SK-N-SH treated with all-trans-retinoic acid at 6 μM for 48 hours (cell line): ENCODE measurements at regions not wholly inside any gene's neighbourhood (a gene's known extent, or its start where the extent isn't known, plus 50 kb on each side); places are given as distances from the start of the nearest gene placed in this dataset.
A peak's percentile ranks its signal among the peaks of the same experiment; 100 is the strongest.

ENCODE experiments used
- ATAC-seq: fragments of 200-7000 bp; cut with Tn5 transposase; 3 replicates; pipeline ENCODE4 v1.9.1; 2020; ENCODE audit warnings: mild to moderate bottlenecking, moderate library complexity
- ARNTL ChIP-seq: fragments of 450-650 bp; formaldehyde crosslinking; IDR thresholded peaks from 2 replicates; pipeline ENCODE4 v1.5.0; 2020; ENCODE audit warnings: low read depth, mild to moderate bottlenecking, moderate library complexity, borderline replicate concordance
- BACH2 ChIP-seq: fragments of 250-450 bp; sonication (Bioruptor Pico); IDR thresholded peaks from 2 replicates; pipeline ENCODE4 v1.9.0; 2021; ENCODE audit warnings: mild to moderate bottlenecking, borderline replicate concordance
- CSDC2 ChIP-seq: fragments of 250-450 bp; sonication (Bioruptor Pico); IDR thresholded peaks from 2 replicates; pipeline ENCODE4 v1.5.0; 2020; ENCODE audit warnings: mild to moderate bottlenecking, moderate library complexity
- ESRRG ChIP-seq: fragments of 250-450 bp; sonication (Bioruptor Pico); IDR thresholded peaks from 2 replicates; pipeline ENCODE4 v1.6.1; 2021; ENCODE audit warnings: mild to moderate bottlenecking
- GLIS3 ChIP-seq: fragments of 250-450 bp; sonication (Bioruptor Pico); IDR thresholded peaks from 2 replicates; pipeline ENCODE4 v1.5.0; 2020; ENCODE audit warnings: mild to moderate bottlenecking, moderate library complexity
- ISL1 ChIP-seq: fragments of 250-450 bp; sonication (Bioruptor Pico); IDR thresholded peaks from 2 replicates; pipeline ENCODE4 v2.1.2; 2022; ENCODE audit warnings: mild to moderate bottlenecking, moderate library complexity
- PPARA ChIP-seq: fragments of 250-450 bp; sonication (Bioruptor Pico); IDR thresholded peaks from 2 replicates; pipeline ENCODE4 v1.5.0; 2020; ENCODE audit warnings: mild to moderate bottlenecking, borderline replicate concordance
- RARB ChIP-seq: fragments of 250-450 bp; sonication (Bioruptor Pico); IDR thresholded peaks from 2 replicates; pipeline ENCODE4 v1.8.0; 2021; ENCODE audit warnings: mild to moderate bottlenecking, moderate library complexity
- SNAI2 ChIP-seq: fragments of 250-450 bp; sonication (Bioruptor Pico); IDR thresholded peaks from 2 replicates; pipeline ENCODE4 v1.5.0; 2020; ENCODE audit warnings: mild to moderate bottlenecking, moderate library complexity
- TCF4 ChIP-seq: fragments of 250-450 bp; sonication (Bioruptor Pico); IDR thresholded peaks from 2 replicates; pipeline ENCODE4 v1.8.0; 2021; ENCODE audit warnings: mild to moderate bottlenecking, moderate library complexity, borderline replicate concordance
- TOX ChIP-seq: fragments of 250-450 bp; sonication (Bioruptor Pico); IDR thresholded peaks from 2 replicates; pipeline ENCODE4 v1.8.0; 2021; ENCODE audit warnings: mild to moderate bottlenecking, moderate library complexity, borderline replicate concordance
- TSHZ2 ChIP-seq: fragments of 250-450 bp; sonication (Bioruptor Pico); IDR thresholded peaks from 2 replicates; pipeline ENCODE4 v1.5.0; 2020; ENCODE audit warnings: mild to moderate bottlenecking, moderate library complexity
- ZC3H10 ChIP-seq: fragments of 250-450 bp; sonication (Bioruptor Pico); IDR thresholded peaks from 2 replicates; pipeline ENCODE4 v1.5.1; 2021; ENCODE audit warnings: mild to moderate bottlenecking, moderate library complexity
- ZFP3 ChIP-seq: fragments of 250-450 bp; sonication (Bioruptor Pico); IDR thresholded peaks from 2 replicates; pipeline ENCODE4 v1.5.0; 2020; ENCODE audit warnings: mild to moderate bottlenecking, moderate library complexity
- ZFP30 ChIP-seq: fragments of 450-650 bp; formaldehyde crosslinking; IDR thresholded peaks from 2 replicates; pipeline ENCODE4 v1.5.0; 2022; ENCODE audit warnings: mild to moderate bottlenecking, moderate library complexity
- ZNF565 ChIP-seq: fragments of 450-650 bp; formaldehyde crosslinking; conservative IDR thresholded peaks from 2 replicates; pipeline ENCODE4 v1.5.0; 2020; ENCODE audit warnings: low read depth, mild to moderate bottlenecking, moderate library complexity
- ZNF70 ChIP-seq: fragments of 450-650 bp; formaldehyde crosslinking; IDR thresholded peaks from 2 replicates; pipeline ENCODE4 v1.5.0; 2020; ENCODE audit warnings: mild to moderate bottlenecking, moderate library complexity
- ZNF8 ChIP-seq: fragments of 450-650 bp; formaldehyde crosslinking; IDR thresholded peaks from 2 replicates; pipeline ENCODE4 v1.5.0; 2020; ENCODE audit warnings: mild to moderate bottlenecking, moderate library complexity
- TF ChIP-seq, protein P1 (sequence below): fragments of 250-450 bp; sonication (Bioruptor Pico); IDR thresholded peaks from 2 replicates; pipeline ENCODE4 v1.8.0; 2020; ENCODE audit warnings: mild to moderate bottlenecking, moderate library complexity, borderline replicate concordance
- TF ChIP-seq, protein P2 (sequence below): fragments of 250-450 bp; sonication (Bioruptor Pico); IDR thresholded peaks from 2 replicates; pipeline ENCODE4 v1.5.1; 2020; ENCODE audit warnings: low read depth, mild to moderate bottlenecking, moderate library complexity

DNA sequence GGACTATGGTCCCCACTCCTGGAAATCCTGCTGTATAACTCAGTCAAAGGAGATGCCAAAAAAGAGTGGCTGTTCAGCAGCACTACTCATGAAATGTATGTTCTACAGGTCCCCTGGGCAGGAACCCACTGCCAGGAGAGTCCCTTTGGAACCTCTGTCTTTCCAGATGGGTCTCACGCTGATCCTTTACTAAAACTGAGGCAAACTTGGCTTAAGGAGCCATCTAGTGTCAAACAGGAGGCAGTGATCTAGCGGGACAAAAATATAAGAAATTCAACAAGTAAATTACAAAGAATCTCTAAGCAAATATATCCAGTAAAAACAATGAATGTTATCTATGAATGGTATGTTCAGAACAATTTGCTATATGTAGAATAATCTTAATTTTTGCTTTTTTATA, 80.5 kb upstream of the PRMT6 start:
- ATAC-seq, result no peak
- no peak for TF ChIP-seq PPARA (CRISPR knock-in tag)
- TF ChIP-seq ZFP30, result no peak
- TF ChIP-seq ZNF70, result no peak

DNA sequence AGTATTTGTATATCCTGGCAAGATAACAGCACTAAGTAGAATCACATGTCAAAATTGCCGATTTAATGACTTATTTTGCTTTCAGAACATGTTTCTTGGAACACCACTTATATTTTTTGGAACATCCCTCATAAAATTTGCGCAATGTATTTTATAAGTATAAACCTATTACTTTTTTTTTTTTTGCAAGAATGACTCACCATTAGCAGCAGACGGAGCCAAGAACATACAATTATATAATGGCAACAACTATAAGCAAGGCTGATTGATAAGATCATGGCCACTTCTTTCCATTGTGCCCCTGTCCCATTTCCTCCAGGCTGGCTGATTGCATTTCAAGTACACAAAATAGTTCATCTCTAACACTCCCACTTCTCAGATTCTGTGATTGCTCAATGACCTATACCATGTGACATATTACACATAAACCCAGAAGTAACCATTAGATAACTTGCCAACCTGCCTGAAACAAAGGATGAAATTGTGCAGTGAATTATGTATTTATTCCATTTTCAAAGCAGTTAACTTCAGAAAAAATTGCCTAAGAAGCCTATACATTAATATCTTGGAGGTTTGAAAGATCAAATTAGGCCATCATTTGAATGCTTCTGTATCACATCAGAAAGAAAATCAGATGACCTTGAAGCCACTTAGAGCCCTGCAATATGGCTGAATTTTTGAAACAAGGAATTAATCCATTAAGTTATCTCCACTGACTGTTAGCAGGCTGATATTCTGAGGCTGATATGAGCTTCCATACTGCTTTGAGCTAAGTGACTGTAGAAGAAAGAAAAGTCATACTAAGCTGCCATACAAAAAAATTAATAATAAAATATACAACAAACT, 77.8 kb upstream of the PRMT6 start:
- TF ChIP-seq ZFP30 (no peak), TCF4 (CRISPR knock-in tag) (peak; percentile 68), TSHZ2 (CRISPR knock-in tag) (0 out of 2 replicates have a peak, but pooled peaks have one; percentile 14), ISL1 (CRISPR knock-in tag) (peak; percentile 85), CSDC2 (CRISPR knock-in tag) (no peak)
- no peak for ATAC-seq

GRCh38 chr1:106979371-106979770, 77.1 kb upstream of the PRMT6 start:
- TF ChIP-seq TCF4 (CRISPR knock-in tag) (no peak), ZC3H10 (CRISPR knock-in tag) (no peak), ZNF8 (CRISPR knock-in tag) (no peak), TOX (CRISPR knock-in tag) (no peak), CSDC2 (CRISPR knock-in tag) (no peak), ZNF565 (CRISPR knock-in tag) (no peak), TSHZ2 (CRISPR knock-in tag) (no peak), ESRRG (CRISPR knock-in tag) (no peak), GLIS3 (CRISPR knock-in tag) (no peak), ZFP3 (no peak), BACH2 (CRISPR knock-in tag) (no peak), RARB (CRISPR knock-in tag) (no peak), ARNTL (no peak), SNAI2 (CRISPR knock-in tag) (no peak)
- TF ChIP-seq, protein P1, sequence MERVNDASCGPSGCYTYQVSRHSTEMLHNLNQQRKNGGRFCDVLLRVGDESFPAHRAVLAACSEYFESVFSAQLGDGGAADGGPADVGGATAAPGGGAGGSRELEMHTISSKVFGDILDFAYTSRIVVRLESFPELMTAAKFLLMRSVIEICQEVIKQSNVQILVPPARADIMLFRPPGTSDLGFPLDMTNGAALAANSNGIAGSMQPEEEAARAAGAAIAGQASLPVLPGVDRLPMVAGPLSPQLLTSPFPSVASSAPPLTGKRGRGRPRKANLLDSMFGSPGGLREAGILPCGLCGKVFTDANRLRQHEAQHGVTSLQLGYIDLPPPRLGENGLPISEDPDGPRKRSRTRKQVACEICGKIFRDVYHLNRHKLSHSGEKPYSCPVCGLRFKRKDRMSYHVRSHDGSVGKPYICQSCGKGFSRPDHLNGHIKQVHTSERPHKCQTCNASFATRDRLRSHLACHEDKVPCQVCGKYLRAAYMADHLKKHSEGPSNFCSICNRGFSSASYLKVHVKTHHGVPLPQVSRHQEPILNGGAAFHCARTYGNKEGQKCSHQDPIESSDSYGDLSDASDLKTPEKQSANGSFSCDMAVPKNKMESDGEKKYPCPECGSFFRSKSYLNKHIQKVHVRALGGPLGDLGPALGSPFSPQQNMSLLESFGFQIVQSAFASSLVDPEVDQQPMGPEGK (CRISPR knock-in tag), result no peak
- TF ChIP-seq, protein P2, sequence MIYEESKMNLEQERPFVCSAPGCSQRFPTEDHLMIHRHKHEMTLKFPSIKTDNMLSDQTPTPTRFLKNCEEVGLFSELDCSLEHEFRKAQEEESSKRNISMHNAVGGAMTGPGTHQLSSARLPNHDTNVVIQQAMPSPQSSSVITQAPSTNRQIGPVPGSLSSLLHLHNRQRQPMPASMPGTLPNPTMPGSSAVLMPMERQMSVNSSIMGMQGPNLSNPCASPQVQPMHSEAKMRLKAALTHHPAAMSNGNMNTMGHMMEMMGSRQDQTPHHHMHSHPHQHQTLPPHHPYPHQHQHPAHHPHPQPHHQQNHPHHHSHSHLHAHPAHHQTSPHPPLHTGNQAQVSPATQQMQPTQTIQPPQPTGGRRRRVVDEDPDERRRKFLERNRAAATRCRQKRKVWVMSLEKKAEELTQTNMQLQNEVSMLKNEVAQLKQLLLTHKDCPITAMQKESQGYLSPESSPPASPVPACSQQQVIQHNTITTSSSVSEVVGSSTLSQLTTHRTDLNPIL (CRISPR knock-in tag), result no peak
- ATAC-seq, result no peak

DNA sequence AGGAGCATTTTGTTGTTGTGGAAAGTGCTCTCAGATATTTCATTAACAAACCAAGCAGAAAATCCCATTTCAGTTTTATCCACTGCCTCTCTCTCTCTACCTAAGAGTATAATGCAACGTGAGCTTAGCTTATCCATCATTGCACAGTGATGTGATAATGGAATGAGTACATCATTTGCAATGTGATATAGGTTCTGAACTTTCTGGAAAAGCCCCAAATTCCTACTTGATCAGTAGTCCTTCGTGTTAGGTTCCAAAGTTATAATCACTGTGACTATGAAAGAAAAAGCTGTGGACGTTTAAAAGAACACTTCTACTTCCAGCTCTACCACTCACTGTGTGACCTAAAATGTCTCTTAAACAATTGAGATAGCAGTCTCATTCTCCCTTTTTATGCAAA, 76.4 kb upstream of the PRMT6 start:
- ATAC-seq, result no peak
- TF ChIP-seq ESRRG (CRISPR knock-in tag), result no peak
- no peak for TF ChIP-seq PPARA (CRISPR knock-in tag)
- no peak for TF ChIP-seq ZFP30
- TF ChIP-seq ARNTL, result no peak
- no peak for TF ChIP-seq SNAI2 (CRISPR knock-in tag)
- TF ChIP-seq, protein P2 (CRISPR knock-in tag), result no peak
- TF ChIP-seq, protein P1 (CRISPR knock-in tag), result no peak
- TF ChIP-seq TOX (CRISPR knock-in tag), result no peak
- TF ChIP-seq BACH2 (CRISPR knock-in tag), result no peak
- TF ChIP-seq RARB (CRISPR knock-in tag), result no peak
- no peak for TF ChIP-seq ZC3H10 (CRISPR knock-in tag)
- TF ChIP-seq ZNF565 (CRISPR knock-in tag), result no peak
- no peak for TF ChIP-seq ZNF8 (CRISPR knock-in tag)
- no peak for TF ChIP-seq ISL1 (CRISPR knock-in tag)
- TF ChIP-seq ZNF70, result no peak
- no peak for TF ChIP-seq TCF4 (CRISPR knock-in tag)
- no peak for TF ChIP-seq CSDC2 (CRISPR knock-in tag)
